ENCODE measurements at regions not wholly inside any gene's neighbourhood (a gene's known extent, or its start where the extent isn't known, plus 50 kb on each side); places are given as distances from the start of the nearest gene placed in this dataset.

DNA sequence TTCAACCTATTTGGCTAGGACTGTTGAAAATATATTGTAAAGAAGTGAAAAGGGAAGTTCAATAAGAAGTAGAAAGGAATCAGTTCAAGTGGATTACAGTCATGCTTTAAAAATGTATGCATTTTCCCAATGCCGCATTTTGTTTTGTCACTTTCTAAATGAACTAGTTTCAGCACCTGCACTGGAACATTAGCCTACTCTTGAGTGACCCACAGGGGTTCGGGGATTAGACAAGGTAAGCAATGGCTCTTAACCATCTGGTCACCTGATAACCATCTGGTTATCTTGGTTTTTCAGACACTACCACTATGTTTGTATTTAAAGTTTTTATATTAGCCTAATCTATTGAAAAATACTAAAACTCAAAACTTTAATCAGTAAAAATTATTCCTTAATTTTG lies 97.6 kb downstream of the CD164 start (continued):
- TF ChIP-seq JUND (IDR thresholded peaks at IDR 0.05; ENCODE audit: borderline replicate concordance, low read depth, low read length) (peak; percentile 53), JUND (tag; IDR thresholded peaks at IDR 0.05; ENCODE audit: borderline replicate concordance, low read depth, low read length) (no peak; the same call in 2 of the 3 replicates), BRD9 (IDR thresholded peaks at IDR 0.05; ENCODE audit: low read depth, partially characterized antibody) (peak; percentile 38), STAT5A (IDR thresholded peaks at IDR 0.05; ENCODE audit: borderline replicate concordance, low read length) (peak; percentile 87), TAL1 (IDR thresholded peaks at IDR 0.05) (peak; percentile 94), TRIM24 (IDR thresholded peaks at IDR 0.05) (peak; percentile 81; a peak in 3 of 4 replicates), EP300 (IDR thresholded peaks at IDR 0.05; ENCODE audit: low read length) (peak; percentile 80), FOXM1 (IDR thresholded peaks at IDR 0.05; ENCODE audit: low read depth) (peak; percentile 70; the same call in 1 of the 2 replicates), FOXM1 (CRISPR knock-in tag; IDR thresholded peaks at IDR 0.05; ENCODE audit: low read depth) (no peak), PHB2 (IDR thresholded peaks at IDR 0.05; ENCODE audit: low read depth) (peak; percentile 83), CBFA2T2 (conservative IDR thresholded peaks at IDR 0.05) (peak; percentile 92), KHSRP (IDR thresholded peaks at IDR 0.05) (peak; percentile 51; the same call in 1 of the 2 replicates), ZNF263 (CRISPR knock-in tag; IDR thresholded peaks at IDR 0.05; ENCODE audit: borderline replicate concordance) (no peak), ADNP (tag; IDR thresholded peaks at IDR 0.05) (peak; percentile 59; the same call in 1 of the 2 replicates), MGA (IDR thresholded peaks at IDR 0.05) (no peak), HMG20A (CRISPR knock-in tag; conservative IDR thresholded peaks at IDR 0.05) (no peak)

Data from K562 (cell line).